Endodermal cell (in vitro differentiated cells): ENCODE measurements at regions not wholly inside any gene's neighbourhood (a gene's known extent, or its start where the extent isn't known, plus 50 kb on each side); places are given as distances from the start of the nearest gene placed in this dataset.

Experiments
- DNase-seq: peaks from one replicate; pipeline ENCODE4 v3.0.0-alpha.2; 2017
- H3K27ac ChIP-seq: 2 replicates; pipeline ENCODE4 v1.5.1; 2013; ENCODE audit warnings: mild to moderate bottlenecking, low read depth, low read length, moderate library complexity
- H3K27me3 ChIP-seq: 2 replicates; pipeline ENCODE4 v1.6.1; 2013; ENCODE audit warnings: mild to moderate bottlenecking, low read length, moderate library complexity; ENCODE audit not compliant: insufficient read depth, control insufficient read depth, poor library complexity, severe bottlenecking
- H3K36me3 ChIP-seq: 2 replicates; pipeline ENCODE4 v1.7.0; 2013; ENCODE audit warnings: mild to moderate bottlenecking, low read length, moderate library complexity; ENCODE audit not compliant: control insufficient read depth, insufficient read depth
- H3K4me1 ChIP-seq: one replicate; pipeline ENCODE4 v1.7.0; 2013; ENCODE audit warnings: low read length; ENCODE audit not compliant: control insufficient read depth, insufficient read depth
- H3K4me3 ChIP-seq: 2 replicates; pipeline ENCODE4 v1.5.1; 2013; ENCODE audit warnings: mild to moderate bottlenecking, low read length, moderate library complexity
- H3K9ac ChIP-seq: 2 replicates; pipeline ENCODE4 v1.6.1; 2013; ENCODE audit warnings: mild to moderate bottlenecking, low read length, moderate library complexity; ENCODE audit not compliant: poor library complexity, severe bottlenecking; ENCODE audit errors: extremely low read depth
- H3K9me3 ChIP-seq: 2 replicates; pipeline ENCODE4 v1.6.1; 2013; ENCODE audit warnings: mild to moderate bottlenecking, low read length, moderate library complexity; ENCODE audit not compliant: control insufficient read depth
- H3K27ac Mint-ChIP-seq: 2 replicates; pipeline ENCODE4 v1.8.0; 2020; ENCODE audit warnings: mixed read lengths
- H3K27me3 Mint-ChIP-seq: 2 replicates; pipeline ENCODE4 v1.8.0; 2021; ENCODE audit warnings: mild to moderate bottlenecking, mixed read lengths; ENCODE audit not compliant: insufficient read depth
- H3K36me3 Mint-ChIP-seq: 2 replicates; pipeline ENCODE4 v1.8.0; 2020; ENCODE audit warnings: low read depth, mixed read lengths
- H3K4me1 Mint-ChIP-seq: 2 replicates; pipeline ENCODE4 v1.8.0; 2020; ENCODE audit warnings: mixed read lengths
- H3K4me3 Mint-ChIP-seq: 2 replicates; pipeline ENCODE4 v1.8.0; 2020; ENCODE audit warnings: mild to moderate bottlenecking, moderate library complexity, mixed read lengths
- H3K9me3 Mint-ChIP-seq: 2 replicates; pipeline ENCODE4 v1.8.0; 2020; ENCODE audit warnings: mild to moderate bottlenecking, mixed read lengths
- CTCF ChIP-seq: fragments of 200-600 bp; sonication (generic); conservative IDR thresholded peaks from 2 replicates; pipeline ENCODE4 v1.5.0; 2021; ENCODE audit warnings: antibody characterized with exemption, mild to moderate bottlenecking
- WGBS, 2 experiments: methylation state at CpG; one replicate each; pipeline versions ENCODE4 v1.1.5 to v1.1.7; 2013; ENCODE audit warnings: missing lambda C conversion rate in 2 of 2, mixed read lengths in 1 of 2; ENCODE audit not compliant: insufficient coverage in 1 of 2, insufficient read length in 1 of 2; 5-methylcytosine and 5-hydroxymethylcytosine counted together

GRCh38 chr12:23335593-23335992 is 613.9 kb downstream of the SOX5 start:
- H3K4me1 ChIP-seq = no peaks in the 10 kb centered on the region
- no peak for DNase-seq
- Mint-ChIP-seq H3K27me3 (no peaks in the 10 kb centered on the region), H3K4me1 (peaks cover 8% of the 10 kb centered on the region), H3K9me3 (no peaks in the 10 kb centered on the region), H3K36me3 (no peaks in the 10 kb centered on the region), H3K4me3 (no peak overlapping the region), H3K27ac (no peak overlapping the region)
- no peak overlapping the region for H3K27ac ChIP-seq
- no peaks in the 10 kb centered on the region for H3K27me3 ChIP-seq
- no peaks in the 10 kb centered on the region for H3K9me3 ChIP-seq
- no peak overlapping the region for H3K4me3 ChIP-seq
- WGBS, 2 experiments = 89 to 100% methylated on average over 1 to 3 of the region's 3 CpGs
- TF ChIP-seq CTCF = no peak
- H3K9ac ChIP-seq = no peak overlapping the region
- H3K36me3 ChIP-seq = no peaks in the 10 kb centered on the region

GRCh38 chr12:23337213-23337612 is 612.3 kb downstream of the SOX5 start:
- no peaks in the 10 kb centered on the region for H3K36me3 ChIP-seq
- H3K4me3 ChIP-seq = no peak overlapping the region
- H3K4me1 ChIP-seq = no peaks in the 10 kb centered on the region
- no peaks in the 10 kb centered on the region for H3K27me3 Mint-ChIP-seq
- no peak for DNase-seq
- no peak overlapping the region for H3K27ac Mint-ChIP-seq
- no peak for TF ChIP-seq CTCF
- H3K9me3 Mint-ChIP-seq = no peaks in the 10 kb centered on the region
- no peaks in the 10 kb centered on the region for H3K27me3 ChIP-seq
- no peaks in the 10 kb centered on the region for H3K9me3 ChIP-seq
- 95 to 100% methylated on average over 1 to 3 of the region's 3 CpGs for WGBS, 2 experiments
- H3K4me1 Mint-ChIP-seq = peaks cover 10% of the 10 kb centered on the region
- no peaks in the 10 kb centered on the region for H3K36me3 Mint-ChIP-seq
- H3K27ac ChIP-seq = no peak overlapping the region
- no peak overlapping the region for H3K9ac ChIP-seq
- no peak overlapping the region for H3K4me3 Mint-ChIP-seq

GRCh38 chr12:23340351-23340750 is 609.1 kb downstream of the SOX5 start:
- no peak for TF ChIP-seq CTCF
- WGBS, 2 experiments = 75 to 80% methylated on average over 1 of the region's 1 CpG

More at GRCh38 chr12:23340351-23340750, 609.1 kb downstream of the SOX5 start:
- no peaks in the 10 kb centered on the region for H3K36me3 ChIP-seq
- Mint-ChIP-seq H3K36me3 (no peaks in the 10 kb centered on the region), H3K27me3 (no peaks in the 10 kb centered on the region), H3K9me3 (no peaks in the 10 kb centered on the region), H3K4me1 (peaks cover 10% of the 10 kb centered on the region), H3K27ac (no peak overlapping the region), H3K4me3 (no peak overlapping the region)
- no peak overlapping the region for H3K4me3 ChIP-seq
- no peaks in the 10 kb centered on the region for H3K4me1 ChIP-seq
- no peaks in the 10 kb centered on the region for H3K9me3 ChIP-seq
- H3K27ac ChIP-seq = no peak overlapping the region
- no peak overlapping the region for H3K9ac ChIP-seq
- H3K27me3 ChIP-seq = no peaks in the 10 kb centered on the region
- DNase-seq = no peak
